Mesenchymal stem cell (in vitro differentiated cells and primary cell): ENCODE measurements at regions not wholly inside any gene's neighbourhood (a gene's known extent, or its start where the extent isn't known, plus 50 kb on each side); places are given as distances from the start of the nearest gene placed in this dataset.

ENCODE experiments used
- DNase-seq: peaks from one replicate; pipeline ENCODE4 v3.0.0-alpha.2; 2013
- H2AFZ ChIP-seq: one replicate; pipeline ENCODE4 v1.6.1; 2013; ENCODE audit warnings: low read depth, mild to moderate bottlenecking, control low read depth, inconsistent platforms, low read length, moderate library complexity
- H2AK5ac ChIP-seq: 2 replicates; pipeline ENCODE4 v1.6.1; 2013; ENCODE audit warnings: low read length, moderate library complexity, mild to moderate bottlenecking, inconsistent platforms; ENCODE audit not compliant: severe bottlenecking
- H2BK120ac ChIP-seq: one replicate; pipeline ENCODE4 v1.6.1; 2013; ENCODE audit warnings: low read depth, mild to moderate bottlenecking, inconsistent platforms, low read length, moderate library complexity
- H2BK12ac ChIP-seq, 2 experiments: one replicate each; pipeline ENCODE4 v1.6.1; 2013; ENCODE audit warnings: inconsistent platforms in 2 of 2, low read length in 2 of 2, mild to moderate bottlenecking in 2 of 2, moderate library complexity in 2 of 2, control low read depth in 1 of 2
- H2BK15ac ChIP-seq: one replicate; pipeline ENCODE4 v1.6.1; 2013; ENCODE audit warnings: mild to moderate bottlenecking, low read depth, inconsistent platforms; ENCODE audit not compliant: poor library complexity, severe bottlenecking
- H2BK5ac ChIP-seq: 2 replicates; pipeline ENCODE4 v1.6.1; 2013; ENCODE audit warnings: low read depth, mild to moderate bottlenecking, low read length, control low read depth, inconsistent platforms; ENCODE audit not compliant: poor library complexity, severe bottlenecking
- H3K14ac ChIP-seq, 2 experiments: one replicate each; pipeline ENCODE4 v1.6.1; 2013; ENCODE audit warnings: inconsistent platforms in 2 of 2, low read length in 2 of 2, control low read depth in 1 of 2, mild to moderate bottlenecking in 1 of 2, moderate library complexity in 1 of 2
- H3K18ac ChIP-seq, 2 experiments: one replicate each; pipeline ENCODE4 v1.6.1; 2013; ENCODE audit warnings: inconsistent platforms in 2 of 2, low read length in 2 of 2, control low read depth in 1 of 2, low read depth in 1 of 2, mild to moderate bottlenecking in 1 of 2
- H3K23ac ChIP-seq, 2 experiments: one replicate each; pipeline ENCODE4 v1.6.1; 2013; ENCODE audit warnings: inconsistent platforms in 2 of 2, low read length in 2 of 2, mild to moderate bottlenecking in 2 of 2, moderate library complexity in 2 of 2, control low read depth in 1 of 2
- H3K27ac ChIP-seq: 2 replicates; pipeline ENCODE4 v1.5.1; 2013; ENCODE audit warnings: mild to moderate bottlenecking, moderate library complexity, low read length, control low read depth, inconsistent platforms; ENCODE audit not compliant: poor library complexity, severe bottlenecking
- H3K27me3 ChIP-seq, 2 experiments: 2 replicates each; pipeline versions ENCODE4 v1.6.1 to v1.7.0; 2013; ENCODE audit warnings: low read length in 2 of 2, mild to moderate bottlenecking in 2 of 2, moderate library complexity in 2 of 2, control low read depth in 1 of 2, inconsistent platforms in 1 of 2; ENCODE audit not compliant: control insufficient read depth in 1 of 2, insufficient read depth in 1 of 2
- H3K36me3 ChIP-seq, 2 experiments: 2 replicates each; pipeline versions ENCODE4 v1.6.1 to v1.7.0; 2013; ENCODE audit warnings: low read length in 2 of 2, control low read depth in 1 of 2, inconsistent platforms in 1 of 2, low read depth in 1 of 2, mild to moderate bottlenecking in 1 of 2; ENCODE audit not compliant: insufficient read depth in 2 of 2, control insufficient read depth in 1 of 2
- H3K4ac ChIP-seq, 2 experiments: one replicate each; pipeline ENCODE4 v1.6.1; 2013; ENCODE audit warnings: inconsistent platforms in 2 of 2, low read length in 2 of 2, mild to moderate bottlenecking in 2 of 2, moderate library complexity in 2 of 2, control low read depth in 1 of 2, low read depth in 1 of 2
- H3K4me1 ChIP-seq: 2 replicates; pipeline ENCODE4 v1.6.1; 2013; ENCODE audit warnings: low read depth, low read length, control low read depth; ENCODE audit not compliant: control insufficient read depth, insufficient read depth
- H3K4me2 ChIP-seq: 2 replicates; pipeline ENCODE4 v1.6.1; 2013; ENCODE audit warnings: low read length, mild to moderate bottlenecking, inconsistent platforms; ENCODE audit not compliant: poor library complexity, severe bottlenecking
- H3K4me3 ChIP-seq, 2 experiments: 2 replicates each; pipeline versions ENCODE4 v1.5.1 to v1.7.0; 2013; ENCODE audit warnings: low read length in 2 of 2, mild to moderate bottlenecking in 2 of 2, control low read depth in 1 of 2, low read depth in 1 of 2; ENCODE audit not compliant: insufficient read depth in 1 of 2
- H3K79me1 ChIP-seq: replicated peaks from 2 replicates; pipeline ENCODE4 v1.6.1; 2013; ENCODE audit warnings: mild to moderate bottlenecking, control low read depth, low read length, inconsistent platforms; ENCODE audit not compliant: poor library complexity, severe bottlenecking
- H3K9ac ChIP-seq: 2 replicates; pipeline ENCODE4 v1.7.0; 2013; ENCODE audit warnings: mild to moderate bottlenecking, low read length, moderate library complexity
- H3K9me3 ChIP-seq: 2 replicates; pipeline ENCODE4 v1.7.0; 2013; ENCODE audit warnings: mild to moderate bottlenecking, low read length; ENCODE audit not compliant: control insufficient read depth
- H4K8ac ChIP-seq: one replicate; pipeline ENCODE4 v1.6.1; 2013; ENCODE audit warnings: inconsistent platforms, mild to moderate bottlenecking, low read length, moderate library complexity
- H4K91ac ChIP-seq: one replicate; pipeline ENCODE4 v1.6.1; 2013; ENCODE audit warnings: mild to moderate bottlenecking, low read length, inconsistent platforms
- WGBS: methylation state at CpG from one replicate; pipeline ENCODE4 v1.1.7; 2013; ENCODE audit warnings: mixed read lengths; 5-methylcytosine and 5-hydroxymethylcytosine counted together

DNA sequence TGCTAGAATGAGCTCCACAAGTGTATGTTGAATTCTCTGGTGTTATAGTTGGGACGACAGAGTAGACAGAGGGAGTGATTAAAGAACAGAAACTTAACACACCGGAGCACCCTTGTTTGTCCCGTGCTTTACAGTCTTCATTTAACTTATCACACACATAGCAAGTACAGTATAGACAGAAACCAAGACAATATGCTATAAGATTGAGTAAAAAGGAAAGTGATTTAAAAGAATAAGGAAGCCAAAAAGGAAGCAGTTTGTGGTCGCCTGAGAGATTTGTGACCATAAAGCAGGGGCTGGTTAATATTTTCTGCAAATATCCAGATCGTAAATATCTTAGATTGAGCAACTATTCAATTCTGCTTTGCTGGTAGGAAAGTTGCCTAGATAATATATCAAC is 1128.4 kb downstream of the TSN start:
- Histone ChIP-seq H3K4ac (no peak overlapping the region), H3K4me2 (no peak overlapping the region), H3K36me3 (no peaks in the 10 kb centered on the region), H2AK5ac (no peak overlapping the region), H2BK5ac (no peak overlapping the region), H3K9me3 (no peaks in the 10 kb centered on the region), H2BK120ac (no peak overlapping the region), H4K91ac (no peak overlapping the region), H3K79me1 (no peaks in the 10 kb centered on the region), H2BK15ac (no peak overlapping the region), H3K27me3 (no peaks in the 10 kb centered on the region), H3K4me1 (no peaks in the 10 kb centered on the region), H2BK12ac (no peak overlapping the region), H3K27ac (no peak overlapping the region), H3K23ac (no peak overlapping the region), H2AFZ (no peak overlapping the region), H3K9ac (no peak overlapping the region), H3K14ac (no peak overlapping the region), H4K8ac (no peak overlapping the region), H3K4me3 (no peak overlapping the region), H3K18ac (no peak overlapping the region)
- WGBS, result 82% methylated on average over 1 of the region's 5 CpGs
- DNase-seq, result no peak

- H3K23ac ChIP-seq, result no peak overlapping the region
- no peak overlapping the region for H4K91ac ChIP-seq
- H4K8ac ChIP-seq, result no peak overlapping the region
- no peaks in the 10 kb centered on the region for H3K36me3 ChIP-seq
- H3K4me2 ChIP-seq, result no peak overlapping the region
- DNase-seq, result no peak
- no peak overlapping the region for H2AFZ ChIP-seq
- WGBS, result 84% methylated on average over 2 of the region's 3 CpGs
- no peaks in the 10 kb centered on the region for H3K9me3 ChIP-seq
- H2BK15ac ChIP-seq, result no peak overlapping the region
- no peaks in the 10 kb centered on the region for H3K4me1 ChIP-seq
- H2BK5ac ChIP-seq, result no peak overlapping the region
- no peak overlapping the region for H2AK5ac ChIP-seq
- no peak overlapping the region for H2BK12ac ChIP-seq
- H3K27ac ChIP-seq, result no peak overlapping the region
- no peak overlapping the region for H3K4me3 ChIP-seq
- H3K18ac ChIP-seq, result no peak overlapping the region
- H2BK120ac ChIP-seq, result no peak overlapping the region
- H3K27me3 ChIP-seq, result no peaks in the 10 kb centered on the region
- no peaks in the 10 kb centered on the region for H3K79me1 ChIP-seq
- H3K9ac ChIP-seq, result no peak overlapping the region
- H3K14ac ChIP-seq, result no peak overlapping the region
- no peak overlapping the region for H3K4ac ChIP-seq
These were observed 1129.4 kb downstream of the TSN start for GRCh38 chr2:122884889-122885288.

DNA sequence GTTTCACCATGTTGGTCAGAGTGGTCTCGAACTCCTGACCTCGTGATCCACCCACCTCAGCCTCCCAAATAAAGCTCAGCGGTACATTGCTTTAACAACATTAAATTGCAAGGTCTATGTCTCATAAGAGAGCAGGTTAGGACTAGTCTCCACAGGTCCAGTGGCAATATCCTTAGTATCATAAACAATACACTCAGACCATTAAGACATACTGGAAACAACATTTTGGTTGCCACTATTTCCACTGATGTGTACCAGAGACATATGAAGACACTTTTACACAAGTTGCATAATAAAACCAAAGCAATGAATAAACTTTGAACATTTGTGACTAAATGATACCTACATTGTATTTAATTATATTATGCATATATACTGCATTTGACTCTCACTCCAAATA is 1130.0 kb downstream of the TSN start:
- H3K14ac ChIP-seq, result no peak overlapping the region
- H3K27me3 ChIP-seq, result no peaks in the 10 kb centered on the region
- no peak overlapping the region for H4K8ac ChIP-seq
- H2AFZ ChIP-seq, result no peak overlapping the region
- no peak overlapping the region for H3K4me2 ChIP-seq
- H3K79me1 ChIP-seq, result no peaks in the 10 kb centered on the region
- no peak overlapping the region for H3K9ac ChIP-seq
- no peak overlapping the region for H3K23ac ChIP-seq
- H3K36me3 ChIP-seq, result no peaks in the 10 kb centered on the region
- H2BK120ac ChIP-seq, result no peak overlapping the region
- H3K4ac ChIP-seq, result no peak overlapping the region
- no peak overlapping the region for H3K4me3 ChIP-seq
- no peaks in the 10 kb centered on the region for H3K9me3 ChIP-seq
- H2BK12ac ChIP-seq, result no peak overlapping the region
- no peak overlapping the region for H2AK5ac ChIP-seq
- no peaks in the 10 kb centered on the region for H3K4me1 ChIP-seq
- WGBS, result 92% methylated on average over 3 of the region's 3 CpGs
- no peak for DNase-seq
- no peak overlapping the region for H3K18ac ChIP-seq
- no peak overlapping the region for H2BK5ac ChIP-seq
- no peak overlapping the region for H3K27ac ChIP-seq
- H4K91ac ChIP-seq, result no peak overlapping the region
- no peak overlapping the region for H2BK15ac ChIP-seq

DNA sequence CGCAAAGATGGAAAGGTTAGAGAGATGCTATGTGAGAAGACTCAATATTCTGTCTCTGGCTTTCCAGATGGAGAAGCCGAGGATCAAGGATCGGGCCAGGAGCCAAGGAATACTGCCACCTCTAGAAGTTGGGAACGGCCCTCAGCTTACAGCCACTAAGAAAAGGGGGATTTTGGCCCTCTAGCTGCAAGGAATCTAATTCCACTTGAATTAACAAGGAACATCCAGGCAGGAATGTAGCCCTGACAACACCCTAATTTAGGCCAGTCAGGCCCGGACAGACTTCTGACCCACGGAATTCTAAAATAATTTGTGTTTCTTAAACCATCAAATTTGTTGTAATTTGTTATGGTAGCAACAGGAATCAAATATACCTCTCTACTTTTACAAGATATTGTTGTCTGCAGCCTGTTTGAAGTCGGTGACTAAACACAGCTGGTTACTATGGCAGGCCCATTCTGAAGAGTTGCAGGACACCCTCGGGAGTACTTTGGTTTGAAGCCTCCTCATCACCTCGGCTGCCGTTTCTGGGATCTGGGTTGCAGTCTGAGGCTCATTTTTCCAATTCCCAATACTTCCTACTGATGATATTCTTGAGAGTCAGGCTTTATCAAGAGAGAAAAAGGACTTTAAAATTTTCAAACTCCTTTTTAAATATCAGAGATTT is 1131.2 kb downstream of the TSN start:
- no peak overlapping the region for H2BK5ac ChIP-seq

More for the DNA sequence above, 1131.2 kb downstream of the TSN start:
- Histone ChIP-seq H3K36me3 (no peaks in the 10 kb centered on the region), H2AK5ac (no peak overlapping the region), H3K18ac (no peak overlapping the region), H3K9ac (no peak overlapping the region), H3K4me2 (no peak overlapping the region), H3K79me1 (no peaks in the 10 kb centered on the region), H3K27ac (no peak overlapping the region), H3K14ac (no peak overlapping the region), H2BK15ac (no peak overlapping the region), H3K9me3 (no peaks in the 10 kb centered on the region), H2BK12ac (no peak overlapping the region), H3K4me1 (no peaks in the 10 kb centered on the region), H2BK120ac (no peak overlapping the region), H3K27me3 (no peaks in the 10 kb centered on the region), H4K8ac (no peak overlapping the region), H4K91ac (no peak overlapping the region), H3K4me3 (no peak overlapping the region), H3K4ac (no peak overlapping the region), H3K23ac (no peak overlapping the region), H2AFZ (no peak overlapping the region)
- WGBS, result 81% methylated on average over 6 of the region's 10 CpGs
- no peak for DNase-seq
